ENCODE measurements at regions not wholly inside any gene's neighbourhood (a gene's known extent, or its start where the extent isn't known, plus 50 kb on each side); places are given as distances from the start of the nearest gene placed in this dataset.

DNA sequence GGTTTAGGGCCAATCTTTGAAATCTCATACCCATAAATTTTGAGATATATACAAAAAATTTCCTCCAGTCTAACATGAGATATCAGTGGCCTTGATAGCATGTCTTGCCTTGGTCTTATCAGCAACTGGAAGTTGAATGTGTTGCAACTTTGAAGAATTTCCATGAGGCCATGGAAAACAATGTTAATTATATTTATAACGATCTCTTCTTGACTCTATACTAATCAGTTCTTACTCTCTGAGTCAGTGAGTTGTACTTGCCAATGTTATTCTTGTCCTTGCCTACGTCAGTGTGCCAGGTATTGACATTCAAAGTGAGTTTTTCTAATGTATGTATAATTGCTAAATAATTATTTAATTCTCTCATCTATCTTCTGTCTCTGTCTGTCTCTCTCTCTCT lies 535.1 kb downstream of the KCNA4 start:
- Histone ChIP-seq H3K9me3 (ENCODE audit: control insufficient read depth, low read length) (no peaks in the 10 kb centered on the region), H3K4me1 (no peaks in the 10 kb centered on the region)
- TF ChIP-seq CTCF (IDR thresholded peaks at IDR 0.05), result no peak

GRCh38 chr11:29480981-29481380 lies 535.8 kb downstream of the KCNA4 start:
- no peak for TF ChIP-seq CTCF (IDR thresholded peaks at IDR 0.05)
- Histone ChIP-seq H3K27ac (no peak overlapping the region), H2AFZ (no peak overlapping the region), H3K36me3 (ENCODE audit: control insufficient read depth, insufficient read depth, low read length) (no peaks in the 10 kb centered on the region), H3K27me3 (ENCODE audit: control insufficient read depth, insufficient read depth, low read length) (no peaks in the 10 kb centered on the region), H3K4me3 (ENCODE audit: low read depth, low read length) (no peak overlapping the region), H3K9ac (no peak overlapping the region), H3K9me3 (ENCODE audit: control insufficient read depth, low read length) (no peaks in the 10 kb centered on the region), H3K4me2 (ENCODE audit: low read length) (no peak overlapping the region), H3K79me2 (no peaks in the 10 kb centered on the region), H3K4me1 (no peaks in the 10 kb centered on the region)

More for the DNA sequence above, 535.1 kb downstream of the KCNA4 start:
- Histone ChIP-seq H2AFZ (no peak overlapping the region), H3K79me2 (no peaks in the 10 kb centered on the region), H3K4me3 (ENCODE audit: low read depth, low read length) (no peak overlapping the region), H3K9ac (no peak overlapping the region), H3K4me2 (ENCODE audit: low read length) (no peak overlapping the region), H3K27me3 (ENCODE audit: control insufficient read depth, insufficient read depth, low read length) (no peaks in the 10 kb centered on the region), H3K27ac (no peak overlapping the region), H3K36me3 (ENCODE audit: control insufficient read depth, insufficient read depth, low read length) (no peaks in the 10 kb centered on the region)

- Histone ChIP-seq H3K4me2 (ENCODE audit: low read length) (no peak overlapping the region), H3K4me3 (ENCODE audit: low read depth, low read length) (no peak overlapping the region)
Observed at GRCh38 chr11:29458252-29458651, 558.6 kb downstream of the KCNA4 start.

DNA sequence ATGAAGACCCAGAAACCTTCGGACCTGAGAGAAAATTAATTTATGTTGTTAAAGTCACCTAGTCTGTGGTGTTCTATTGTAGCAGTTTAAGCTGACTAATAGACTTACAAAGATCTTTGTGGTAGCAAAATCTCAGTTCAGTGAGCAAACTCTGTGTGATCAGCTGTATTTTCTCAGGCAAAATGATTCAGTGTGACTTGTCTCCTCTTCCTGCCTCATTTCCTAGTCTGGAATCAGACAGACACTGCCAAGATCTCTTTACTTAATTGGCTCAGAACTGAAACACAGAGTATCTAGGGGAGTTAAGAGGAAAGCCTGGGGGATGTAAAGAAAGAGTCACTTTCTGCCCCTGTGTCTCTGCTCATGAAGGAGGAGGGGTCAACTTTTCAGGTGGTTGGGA lies 564.7 kb downstream of the KCNA4 start:
- Histone ChIP-seq H3K9ac (no peak overlapping the region), H3K4me2 (ENCODE audit: low read length) (no peak overlapping the region), H3K79me2 (no peaks in the 10 kb centered on the region), H3K27ac (no peak overlapping the region), H3K4me3 (ENCODE audit: low read depth, low read length) (no peak overlapping the region), H3K4me1 (no peaks in the 10 kb centered on the region), H2AFZ (no peak overlapping the region), H3K36me3 (ENCODE audit: control insufficient read depth, insufficient read depth, low read length) (no peaks in the 10 kb centered on the region), H3K9me3 (ENCODE audit: control insufficient read depth, low read length) (no peaks in the 10 kb centered on the region), H3K27me3 (ENCODE audit: control insufficient read depth, insufficient read depth, low read length) (no peaks in the 10 kb centered on the region)
- TF ChIP-seq CTCF (IDR thresholded peaks at IDR 0.05), result no peak

More at GRCh38 chr11:29458252-29458651, 558.6 kb downstream of the KCNA4 start:
- no peak overlapping the region for H3K9ac ChIP-seq
- H3K27ac ChIP-seq, result no peak overlapping the region
- H3K9me3 ChIP-seq (ENCODE audit: control insufficient read depth, low read length), result no peaks in the 10 kb centered on the region
- no peak for TF ChIP-seq CTCF (IDR thresholded peaks at IDR 0.05)
- H2AFZ ChIP-seq, result no peak overlapping the region
- H3K36me3 ChIP-seq (ENCODE audit: control insufficient read depth, insufficient read depth, low read length), result no peaks in the 10 kb centered on the region
- H3K79me2 ChIP-seq, result no peaks in the 10 kb centered on the region
- H3K4me1 ChIP-seq, result no peaks in the 10 kb centered on the region
- no peaks in the 10 kb centered on the region for H3K27me3 ChIP-seq (ENCODE audit: control insufficient read depth, insufficient read depth, low read length)

GRCh38 chr11:29449281-29450074 lies 567.4 kb downstream of the KCNA4 start:
- H3K4me2 ChIP-seq (ENCODE audit: low read length), result no peak overlapping the region
- H3K36me3 ChIP-seq (ENCODE audit: control insufficient read depth, insufficient read depth, low read length), result no peaks in the 10 kb centered on the region
- H3K9ac ChIP-seq, result no peak overlapping the region
- no peak overlapping the region for H2AFZ ChIP-seq
- no peak overlapping the region for H3K4me3 ChIP-seq (ENCODE audit: low read depth, low read length)
- H3K27ac ChIP-seq, result no peak overlapping the region
- H3K9me3 ChIP-seq (ENCODE audit: control insufficient read depth, low read length), result no peaks in the 10 kb centered on the region
- H3K79me2 ChIP-seq, result no peaks in the 10 kb centered on the region
- H3K4me1 ChIP-seq, result no peaks in the 10 kb centered on the region
- H3K27me3 ChIP-seq (ENCODE audit: control insufficient read depth, insufficient read depth, low read length), result no peaks in the 10 kb centered on the region
- no peak for TF ChIP-seq CTCF (IDR thresholded peaks at IDR 0.05)

Data from parathyroid adenoma (tissue), 2 donors.